Kidney epithelial cell (primary cell): ENCODE measurements at regions not wholly inside any gene's neighbourhood (a gene's known extent, or its start where the extent isn't known, plus 50 kb on each side); places are given as distances from the start of the nearest gene placed in this dataset.

Source experiments
- DNase-seq: peaks from one replicate; pipeline ENCODE4 v3.0.0-alpha.2; 2010; ENCODE audit warnings: low read depth
- H3K27me3 ChIP-seq: 2 replicates; pipeline ENCODE4 v1.6.0; 2011; ENCODE audit warnings: low read length; ENCODE audit not compliant: control insufficient read depth, insufficient read depth
- H3K36me3 ChIP-seq: 2 replicates; pipeline ENCODE4 v1.5.1; 2011; ENCODE audit warnings: low read length; ENCODE audit not compliant: control insufficient read depth, insufficient read depth
- H3K4me3 ChIP-seq: 2 replicates; pipeline ENCODE4 v1.5.1; 2011; ENCODE audit warnings: low read depth, mild to moderate bottlenecking, control low read depth, low read length
- TF ChIP-seq, protein P1 (sequence below): IDR thresholded peaks from 2 replicates; pipeline ENCODE4 v1.5.1; 2011; ENCODE audit warnings: mild to moderate bottlenecking, moderate library complexity, low read length, control low read depth, inconsistent platforms; ENCODE audit not compliant: insufficient read depth, poor library complexity, severe bottlenecking

DNA sequence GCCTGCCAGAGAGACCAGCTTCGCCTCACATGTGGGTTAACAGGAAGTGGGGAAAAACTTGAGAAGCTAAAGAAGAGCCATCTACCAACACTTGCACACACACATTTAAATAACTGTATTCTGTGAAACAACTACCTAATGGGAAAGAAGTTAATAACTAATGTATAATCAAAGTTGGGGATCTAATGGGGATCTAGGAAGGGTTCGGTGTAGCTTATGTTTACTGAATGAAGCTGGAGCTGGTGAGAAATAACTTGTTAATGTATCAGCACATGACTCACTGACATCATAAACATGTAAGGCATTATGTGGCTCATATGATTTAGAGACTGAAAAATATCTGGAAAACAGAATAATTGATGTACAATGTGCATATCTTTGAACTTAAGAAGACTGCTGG is 421.3 kb upstream of the NXPH2 start:
- H3K36me3 ChIP-seq: no peaks in the 10 kb centered on the region
- no peaks in the 10 kb centered on the region for H3K27me3 ChIP-seq
- TF ChIP-seq, protein P1, sequence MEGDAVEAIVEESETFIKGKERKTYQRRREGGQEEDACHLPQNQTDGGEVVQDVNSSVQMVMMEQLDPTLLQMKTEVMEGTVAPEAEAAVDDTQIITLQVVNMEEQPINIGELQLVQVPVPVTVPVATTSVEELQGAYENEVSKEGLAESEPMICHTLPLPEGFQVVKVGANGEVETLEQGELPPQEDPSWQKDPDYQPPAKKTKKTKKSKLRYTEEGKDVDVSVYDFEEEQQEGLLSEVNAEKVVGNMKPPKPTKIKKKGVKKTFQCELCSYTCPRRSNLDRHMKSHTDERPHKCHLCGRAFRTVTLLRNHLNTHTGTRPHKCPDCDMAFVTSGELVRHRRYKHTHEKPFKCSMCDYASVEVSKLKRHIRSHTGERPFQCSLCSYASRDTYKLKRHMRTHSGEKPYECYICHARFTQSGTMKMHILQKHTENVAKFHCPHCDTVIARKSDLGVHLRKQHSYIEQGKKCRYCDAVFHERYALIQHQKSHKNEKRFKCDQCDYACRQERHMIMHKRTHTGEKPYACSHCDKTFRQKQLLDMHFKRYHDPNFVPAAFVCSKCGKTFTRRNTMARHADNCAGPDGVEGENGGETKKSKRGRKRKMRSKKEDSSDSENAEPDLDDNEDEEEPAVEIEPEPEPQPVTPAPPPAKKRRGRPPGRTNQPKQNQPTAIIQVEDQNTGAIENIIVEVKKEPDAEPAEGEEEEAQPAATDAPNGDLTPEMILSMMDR: no peak
- no peak for DNase-seq
- H3K4me3 ChIP-seq: no peak overlapping the region

DNA sequence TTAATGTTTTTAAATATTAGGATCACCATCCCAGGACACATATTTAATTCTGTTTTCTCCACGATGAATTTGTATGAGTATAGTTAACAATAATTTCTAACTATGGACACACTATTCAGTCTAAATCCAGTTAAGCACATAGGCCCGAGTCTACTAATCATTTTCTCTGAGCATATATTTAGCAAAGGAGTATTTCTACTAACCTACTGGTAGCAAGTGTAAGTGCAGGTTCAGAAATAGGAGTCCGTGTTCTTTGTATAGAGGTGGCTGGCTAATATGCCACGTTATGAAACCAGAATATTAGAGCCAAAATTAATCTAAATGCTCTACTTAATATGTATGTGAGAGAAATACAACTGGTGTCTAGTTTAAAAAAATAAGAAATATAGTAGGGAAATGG is 416.6 kb upstream of the NXPH2 start:
- TF ChIP-seq, protein P1: no peak
- no peaks in the 10 kb centered on the region for H3K27me3 ChIP-seq
- no peaks in the 10 kb centered on the region for H3K36me3 ChIP-seq
- no peak for DNase-seq
- H3K4me3 ChIP-seq: no peak overlapping the region

DNA sequence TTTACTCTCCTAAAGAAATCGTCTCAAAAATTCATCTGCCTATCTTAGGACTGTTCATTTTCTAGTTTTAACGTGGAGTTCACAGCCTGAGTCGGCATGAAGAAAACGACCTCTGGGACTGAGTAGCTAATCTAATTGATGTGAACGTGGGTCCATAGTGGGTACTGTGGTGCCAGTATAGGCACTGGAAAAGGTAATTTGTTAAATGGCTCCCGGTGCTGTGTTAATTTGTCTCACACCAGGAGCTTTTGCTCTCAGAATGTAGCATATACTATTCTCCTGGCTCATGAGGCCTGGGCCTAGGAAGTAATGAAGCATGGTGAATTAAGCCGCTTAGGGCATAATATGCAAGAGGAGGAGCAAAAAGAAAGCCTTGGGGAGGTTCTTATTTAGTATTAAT is 414.4 kb upstream of the NXPH2 start:
- no peak for DNase-seq
- Histone ChIP-seq H3K4me3 (no peak overlapping the region), H3K27me3 (no peaks in the 10 kb centered on the region), H3K36me3 (no peaks in the 10 kb centered on the region)
- TF ChIP-seq, protein P1: no peak

DNA sequence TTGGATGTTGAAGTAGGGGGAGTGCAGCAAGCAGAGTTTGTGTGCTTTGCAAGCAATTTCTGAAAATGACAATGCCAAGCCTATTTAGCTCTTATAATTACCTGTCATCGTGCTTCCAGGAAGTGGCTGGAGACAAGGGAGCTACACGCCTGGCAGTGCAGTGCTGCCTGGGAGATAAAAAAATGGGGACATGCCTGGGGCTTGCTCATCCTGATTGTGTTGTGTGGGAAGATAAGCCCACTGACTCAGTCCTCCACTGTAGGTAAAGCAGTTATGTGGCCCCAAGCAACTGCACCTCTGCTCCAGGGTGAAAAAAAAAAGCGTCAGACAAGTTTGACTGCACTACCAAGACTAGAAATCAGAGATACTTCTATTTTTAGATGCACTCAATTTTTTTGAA is 396.9 kb upstream of the NXPH2 start:
- TF ChIP-seq, protein P1: no peak
- no peak overlapping the region for H3K4me3 ChIP-seq
- H3K27me3 ChIP-seq: no peaks in the 10 kb centered on the region
- DNase-seq: no peak
- H3K36me3 ChIP-seq: no peaks in the 10 kb centered on the region

DNA sequence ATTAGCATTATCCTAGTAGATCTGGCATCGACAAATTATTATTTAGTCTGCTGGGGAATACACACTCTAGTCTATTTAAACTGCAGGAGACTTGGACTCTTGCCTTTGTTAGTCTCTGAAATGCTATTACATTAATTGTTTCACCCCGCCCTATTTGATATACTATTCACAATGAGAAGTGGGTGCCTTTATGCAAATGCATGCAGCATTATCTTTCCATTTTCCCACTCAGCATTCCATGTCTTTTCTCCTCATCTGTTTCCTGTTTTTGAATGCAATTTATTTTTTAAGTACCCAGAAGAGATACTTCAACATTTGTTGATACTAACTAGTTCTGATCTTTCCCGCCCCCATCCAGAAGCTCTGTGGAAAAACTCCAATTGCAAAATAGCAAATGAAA is 395.3 kb upstream of the NXPH2 start:
- Histone ChIP-seq H3K27me3 (no peaks in the 10 kb centered on the region), H3K36me3 (no peaks in the 10 kb centered on the region), H3K4me3 (no peak overlapping the region)
- TF ChIP-seq, protein P1: no peak
- DNase-seq: no peak

DNA sequence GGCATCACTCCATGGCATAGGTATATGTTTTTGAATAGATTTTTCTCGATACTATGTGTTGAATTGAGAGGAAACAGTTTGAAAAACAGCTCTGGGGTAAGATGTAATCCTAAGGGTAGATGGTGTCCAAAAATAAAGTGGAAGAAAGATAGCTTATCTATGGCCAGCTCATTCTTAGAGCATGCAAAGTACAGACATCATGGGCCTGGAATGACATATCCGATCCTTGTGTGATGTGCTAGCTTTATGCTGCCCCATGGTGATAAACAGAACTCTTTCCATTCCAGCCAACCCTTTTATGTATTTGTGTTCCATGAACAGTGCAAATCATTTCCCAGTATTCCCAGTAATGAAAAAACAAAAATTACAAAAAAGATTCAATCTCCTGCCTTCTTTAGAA is 390.2 kb upstream of the NXPH2 start:
- Histone ChIP-seq H3K27me3 (no peaks in the 10 kb centered on the region), H3K4me3 (no peak overlapping the region), H3K36me3 (no peaks in the 10 kb centered on the region)
- DNase-seq: no peak
- TF ChIP-seq, protein P1: no peak
